OCI-LY1 (cell line): ENCODE measurements at regions not wholly inside any gene's neighbourhood (a gene's known extent, or its start where the extent isn't known, plus 50 kb on each side); places are given as distances from the start of the nearest gene placed in this dataset.

Experiments
- CTCF ChIP-seq: fragments of 200-600 bp; sonication (generic), shearing (Covaris generic); IDR thresholded peaks from 2 replicates; pipeline ENCODE4 v1.5.1; 2017; ENCODE audit warnings: mild to moderate bottlenecking, antibody characterized with exemption, low read length, moderate library complexity, mixed read lengths
- EZH2 ChIP-seq: fragments of 200-600 bp; sonication (generic), shearing (Covaris generic); IDR thresholded peaks from 2 replicates; pipeline ENCODE4 v1.8.0; 2017; ENCODE audit warnings: borderline replicate concordance, mixed run types, mild to moderate bottlenecking, antibody characterized with exemption, low read length, moderate library complexity, mixed read lengths

- no peak for TF ChIP-seq CTCF
- no peak for TF ChIP-seq EZH2
Observed at GRCh38 chr1:239831577-239832355, 259.9 kb upstream of the FMN2 start.
